GM10248 (cell line): ENCODE measurements at regions not wholly inside any gene's neighbourhood (a gene's known extent, or its start where the extent isn't known, plus 50 kb on each side); places are given as distances from the start of the nearest gene placed in this dataset.

ENCODE experiments used
- CTCF ChIA-PET: fragments of 300-600 bp; sonication (Branson Sonifier 250); formaldehyde crosslinking; extraction: SDS; loops from one replicate; lab custom pipeline; 2021; ENCODE audit warnings: antibody characterized with exemption; lab: Yijun Ruan, JAX
- POLR2A ChIA-PET: fragments of 350-650 bp; sonication (Branson Sonifier 250); formaldehyde crosslinking; extraction: SDS; loops from one replicate; lab custom pipeline; 2020; ENCODE audit warnings: antibody characterized with exemption; lab: Yijun Ruan, JAX
- DNase-seq: peaks from one replicate; pipeline ENCODE4 v3.0.0; 2012; ENCODE audit errors: extremely low spot score
- TF ChIP-seq, protein P1 (sequence below): IDR thresholded peaks from 2 replicates; pipeline ENCODE4 v1.5.1; 2012; ENCODE audit warnings: mild to moderate bottlenecking, low read depth; ENCODE audit errors: extremely low read depth, missing control alignments, control extremely low read depth

DNA sequence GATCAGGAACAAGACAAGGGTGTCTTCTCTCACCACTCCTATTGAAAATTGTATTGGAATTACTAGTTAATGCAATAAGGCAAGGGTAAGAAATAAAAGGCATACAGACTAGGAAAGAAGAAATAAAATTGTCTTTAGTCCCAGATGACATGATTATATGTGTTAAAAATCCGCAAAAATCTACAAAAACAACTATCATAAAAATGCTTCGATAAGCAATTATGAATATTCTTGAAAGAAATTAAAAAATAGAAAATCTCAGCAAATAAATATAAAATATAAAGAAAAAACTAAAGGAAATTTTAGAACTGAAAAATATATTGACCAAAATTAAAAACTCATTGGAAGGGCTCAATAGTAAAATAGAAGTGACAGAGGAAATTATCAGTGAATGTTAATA, 243.3 kb downstream of the ZNF674 start:
- ChIA-PET POLR2A (no interaction called here), CTCF (no interaction called here)
- DNase-seq = no peak
- TF ChIP-seq, protein P1, sequence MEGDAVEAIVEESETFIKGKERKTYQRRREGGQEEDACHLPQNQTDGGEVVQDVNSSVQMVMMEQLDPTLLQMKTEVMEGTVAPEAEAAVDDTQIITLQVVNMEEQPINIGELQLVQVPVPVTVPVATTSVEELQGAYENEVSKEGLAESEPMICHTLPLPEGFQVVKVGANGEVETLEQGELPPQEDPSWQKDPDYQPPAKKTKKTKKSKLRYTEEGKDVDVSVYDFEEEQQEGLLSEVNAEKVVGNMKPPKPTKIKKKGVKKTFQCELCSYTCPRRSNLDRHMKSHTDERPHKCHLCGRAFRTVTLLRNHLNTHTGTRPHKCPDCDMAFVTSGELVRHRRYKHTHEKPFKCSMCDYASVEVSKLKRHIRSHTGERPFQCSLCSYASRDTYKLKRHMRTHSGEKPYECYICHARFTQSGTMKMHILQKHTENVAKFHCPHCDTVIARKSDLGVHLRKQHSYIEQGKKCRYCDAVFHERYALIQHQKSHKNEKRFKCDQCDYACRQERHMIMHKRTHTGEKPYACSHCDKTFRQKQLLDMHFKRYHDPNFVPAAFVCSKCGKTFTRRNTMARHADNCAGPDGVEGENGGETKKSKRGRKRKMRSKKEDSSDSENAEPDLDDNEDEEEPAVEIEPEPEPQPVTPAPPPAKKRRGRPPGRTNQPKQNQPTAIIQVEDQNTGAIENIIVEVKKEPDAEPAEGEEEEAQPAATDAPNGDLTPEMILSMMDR = no peak

- CTCF ChIA-PET = no interaction called here
- TF ChIP-seq, protein P1 = no peak
- no peak for DNase-seq
- POLR2A ChIA-PET = no interaction called here
These were observed 246.4 kb downstream of the ZNF674 start for GRCh38 chrX:46298821-46299220.

DNA sequence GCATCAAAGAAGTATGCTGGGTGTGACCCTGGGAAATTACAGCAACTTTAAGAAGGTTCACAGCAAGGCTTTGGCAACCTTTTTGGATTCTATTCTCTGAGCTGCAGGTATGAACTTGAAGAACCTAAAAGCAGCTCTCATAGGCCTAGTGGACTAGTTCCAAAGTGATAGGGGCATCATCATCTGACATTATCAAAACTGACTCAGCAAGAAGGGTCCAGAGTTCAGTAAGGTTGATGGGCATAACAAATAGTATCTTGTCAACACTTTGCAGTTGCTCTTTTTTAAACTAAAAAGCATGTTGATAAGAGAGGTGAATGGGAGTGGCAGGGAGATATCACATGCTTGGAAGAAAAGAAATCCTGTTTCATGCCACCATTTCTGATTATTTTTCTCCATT, 249.3 kb downstream of the ZNF674 start:
- DNase-seq = no peak
- ChIA-PET CTCF (no interaction called here), POLR2A (no interaction called here)
- TF ChIP-seq, protein P1 = no peak

DNA sequence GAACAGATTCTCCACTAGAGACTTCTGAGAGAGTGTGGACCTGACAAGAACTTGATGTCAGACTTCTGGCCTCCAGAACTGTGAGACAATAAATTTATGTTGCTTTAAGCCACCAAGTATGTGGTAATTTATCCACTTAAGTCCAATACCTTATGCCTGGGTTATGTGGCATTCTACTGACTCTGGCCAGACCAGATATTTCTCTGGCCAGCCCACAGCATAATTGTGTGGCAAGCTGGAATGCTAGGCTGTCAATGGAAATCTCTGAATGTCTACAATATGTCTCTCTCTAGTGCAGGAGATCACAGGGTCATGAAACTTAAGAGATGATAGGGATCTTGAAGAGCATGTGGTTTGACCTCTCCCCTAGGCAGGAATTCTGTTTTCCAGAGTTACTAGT, 251.0 kb downstream of the ZNF674 start:
- TF ChIP-seq, protein P1 = no peak
- DNase-seq = no peak
- CTCF ChIA-PET = no interaction called here
- POLR2A ChIA-PET = no interaction called here

- POLR2A ChIA-PET = no interaction called here
- TF ChIP-seq, protein P1 = no peak
- no peak for DNase-seq
- CTCF ChIA-PET = no interaction called here
These were observed 265.3 kb downstream of the ZNF674 start for GRCh38 chrX:46279925-46280313.

DNA sequence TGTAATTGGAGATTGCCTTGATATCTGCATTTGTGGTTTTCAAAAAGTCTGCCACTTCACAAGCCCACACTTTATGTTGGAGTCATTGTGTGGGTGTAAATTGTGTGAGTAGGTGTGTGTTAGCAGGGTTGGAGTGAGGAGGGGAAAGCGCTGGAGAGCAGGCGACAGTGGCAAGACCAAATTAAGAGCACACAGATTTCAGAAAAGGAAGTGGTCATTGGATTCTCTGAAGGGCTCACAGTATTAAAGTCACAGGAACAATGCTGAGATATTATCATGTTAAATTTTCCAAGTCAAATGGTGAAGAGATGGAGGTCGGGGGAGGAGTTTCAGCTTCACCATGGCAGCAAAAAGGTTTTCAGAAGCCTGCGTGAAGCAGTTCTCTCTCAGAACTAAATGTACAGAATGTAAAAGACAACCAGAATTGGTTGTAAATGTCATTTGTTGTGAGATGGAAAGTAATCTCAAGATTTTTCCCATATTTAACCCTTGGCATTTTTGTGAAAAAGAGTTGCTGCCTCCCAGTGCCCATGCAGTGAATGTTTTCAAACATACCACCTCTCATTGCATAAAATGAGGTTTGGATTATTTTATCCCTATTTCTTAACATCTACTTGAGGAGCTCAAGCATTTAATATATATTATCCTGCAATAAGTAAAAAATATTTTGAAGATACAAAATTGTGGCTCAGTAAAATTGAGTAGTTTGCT, 265.9 kb downstream of the ZNF674 start:
- CTCF ChIA-PET = no interaction called here
- POLR2A ChIA-PET = no interaction called here
- TF ChIP-seq, protein P1 = no peak
- DNase-seq = no peak
